NCI-H2227 (cell line): ENCODE measurements at regions not wholly inside any gene's neighbourhood (a gene's known extent, or its start where the extent isn't known, plus 50 kb on each side); places are given as distances from the start of the nearest gene placed in this dataset.
"Not testable (repeated sequence)": the region's sequence is repeated elsewhere in the genome, so short reads cannot be mapped to it uniquely, and the experiment has no call there.

ENCODE experiments used
- DNase-seq: peaks from one replicate; lab custom pipeline; 2025; ENCODE audit not compliant: unreplicated experiment; lab: John Stamatoyannopoulos, UW

- DNase-seq, result no peak
Measured at GRCh38 chr3:174538151-174538550, 321.0 kb upstream of the NAALADL2 start.

- DNase-seq, result no peak
Measured at GRCh38 chr3:174540116-174540908, 318.8 kb upstream of the NAALADL2 start.

DNA sequence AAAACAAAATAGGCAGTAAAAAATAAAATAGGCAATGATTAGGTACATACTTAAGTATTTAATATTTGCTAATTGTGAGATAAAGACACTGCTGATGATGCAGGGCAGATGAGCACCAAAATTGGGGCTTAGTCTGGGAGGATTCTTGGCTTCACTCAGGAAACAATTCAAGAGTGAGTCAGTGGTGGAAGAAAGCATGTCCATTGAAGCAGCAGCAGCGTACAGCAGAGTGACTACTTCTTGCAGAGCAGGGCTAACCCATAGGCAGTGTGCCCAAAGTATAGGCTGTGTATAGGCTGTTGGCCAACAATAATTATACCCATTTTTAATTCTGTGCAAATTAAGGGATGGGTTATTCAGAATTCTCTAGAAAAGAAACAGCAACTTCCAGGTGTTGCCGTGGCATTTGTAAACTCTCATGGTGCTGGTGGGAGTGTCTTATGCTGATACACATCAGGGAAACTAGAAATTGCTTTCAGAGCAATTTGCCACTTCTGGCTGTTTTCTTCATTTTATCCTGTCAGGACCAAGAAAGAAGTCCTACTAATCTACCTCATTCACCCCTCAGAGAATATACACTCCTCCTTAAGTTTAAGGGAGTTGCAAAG lies 317.3 kb upstream of the NAALADL2 start:
- no peak for DNase-seq

GRCh38 chr3:174547801-174548435 lies 311.2 kb upstream of the NAALADL2 start:
- DNase-seq, result no peak

- DNase-seq, result no peak
Measured at GRCh38 chr3:174548841-174549623, 310.1 kb upstream of the NAALADL2 start.

DNA sequence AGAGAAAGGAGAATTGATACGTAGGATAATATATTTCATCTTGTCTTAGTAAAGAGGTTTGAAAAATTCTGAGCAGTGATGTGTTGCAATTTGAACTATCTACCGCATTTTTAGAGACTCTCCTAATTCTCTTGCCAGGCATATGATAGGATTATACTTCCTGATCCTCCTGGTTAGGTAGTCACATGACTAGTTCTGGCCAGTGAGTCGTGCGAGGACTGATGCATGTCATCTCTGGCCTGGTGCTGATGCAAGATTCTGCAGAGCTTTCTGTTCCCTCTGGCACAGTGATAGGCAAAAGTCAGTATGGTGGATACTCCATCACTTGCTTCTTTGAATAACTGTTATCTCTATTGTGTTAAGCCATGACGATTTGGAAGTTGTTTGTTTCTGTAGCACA lies 277.6 kb upstream of the NAALADL2 start:
- no peak for DNase-seq

- DNase-seq, result peak; percentile 8
Measured at GRCh38 chr3:174583396-174583795, 275.7 kb upstream of the NAALADL2 start.

DNA sequence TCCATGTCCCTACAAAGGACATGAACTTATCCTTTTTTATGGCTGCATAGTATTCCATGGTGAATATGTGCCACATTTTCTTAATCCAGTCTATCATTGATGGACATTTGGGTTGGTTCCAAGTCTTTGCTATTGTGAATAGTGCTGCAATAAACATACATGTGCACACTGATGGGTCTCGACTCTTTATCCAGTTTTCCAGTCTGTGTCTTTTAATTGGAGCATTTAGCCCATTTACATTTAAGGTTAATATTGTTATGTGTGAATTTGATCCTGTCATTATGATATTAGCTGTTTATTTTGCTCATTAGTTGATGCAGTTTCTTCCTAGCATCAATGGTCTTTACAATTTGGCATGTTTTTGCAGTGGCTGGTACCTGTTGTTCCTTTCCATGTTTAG lies 272.0 kb upstream of the NAALADL2 start:
- DNase-seq, result not testable (repeated sequence)

GRCh38 chr3:174596447-174596982 lies 262.6 kb upstream of the NAALADL2 start:
- no peak for DNase-seq

DNA sequence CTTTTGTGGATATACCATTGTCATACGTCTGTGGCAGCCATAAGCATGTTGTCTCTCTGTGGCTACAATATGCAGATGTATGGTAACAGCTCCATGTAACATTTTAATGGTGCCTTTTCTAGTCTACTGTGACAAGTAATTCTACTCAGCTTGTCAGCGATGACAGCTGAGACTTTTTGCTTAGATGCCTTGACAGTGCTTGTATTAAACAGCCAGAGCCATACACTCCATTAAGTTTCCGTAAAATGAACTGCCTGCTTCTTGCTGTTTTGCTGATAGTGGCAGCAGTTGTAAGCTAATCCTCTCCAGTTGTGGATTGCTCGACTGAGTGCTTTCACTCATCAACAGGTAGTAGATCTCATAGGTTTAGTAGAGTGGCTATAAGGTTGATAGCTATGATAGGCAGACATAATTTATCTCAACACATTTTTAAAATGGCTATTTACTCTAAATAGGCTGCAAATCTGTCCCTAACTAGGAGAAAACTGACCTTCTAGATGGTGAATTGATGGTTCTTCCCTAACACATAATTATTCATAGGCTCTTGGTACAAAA lies 260.2 kb upstream of the NAALADL2 start:
- no peak for DNase-seq

- no peak for DNase-seq
Measured at GRCh38 chr3:174613173-174613572, 246.0 kb upstream of the NAALADL2 start.

DNA sequence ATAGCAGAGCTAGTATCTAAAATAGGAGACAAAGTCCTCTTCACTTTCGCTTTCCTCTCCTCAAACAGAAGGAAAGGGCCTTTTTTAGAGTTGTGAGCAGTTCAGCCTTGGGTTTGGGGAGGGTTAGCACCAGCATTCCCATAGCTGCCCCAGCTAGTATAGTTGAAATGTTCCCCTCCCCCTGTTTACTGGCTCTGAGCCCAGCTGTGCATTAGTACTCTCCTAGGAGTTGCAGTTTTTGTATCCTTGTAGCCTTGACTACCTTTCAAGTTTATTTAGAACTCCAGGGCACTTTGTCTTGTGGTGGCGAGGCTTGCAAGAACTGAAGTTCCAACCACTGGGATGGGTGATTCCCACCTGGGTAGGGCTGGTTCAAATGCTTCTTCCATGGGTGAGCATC lies 245.1 kb upstream of the NAALADL2 start:
- DNase-seq, result no peak

DNA sequence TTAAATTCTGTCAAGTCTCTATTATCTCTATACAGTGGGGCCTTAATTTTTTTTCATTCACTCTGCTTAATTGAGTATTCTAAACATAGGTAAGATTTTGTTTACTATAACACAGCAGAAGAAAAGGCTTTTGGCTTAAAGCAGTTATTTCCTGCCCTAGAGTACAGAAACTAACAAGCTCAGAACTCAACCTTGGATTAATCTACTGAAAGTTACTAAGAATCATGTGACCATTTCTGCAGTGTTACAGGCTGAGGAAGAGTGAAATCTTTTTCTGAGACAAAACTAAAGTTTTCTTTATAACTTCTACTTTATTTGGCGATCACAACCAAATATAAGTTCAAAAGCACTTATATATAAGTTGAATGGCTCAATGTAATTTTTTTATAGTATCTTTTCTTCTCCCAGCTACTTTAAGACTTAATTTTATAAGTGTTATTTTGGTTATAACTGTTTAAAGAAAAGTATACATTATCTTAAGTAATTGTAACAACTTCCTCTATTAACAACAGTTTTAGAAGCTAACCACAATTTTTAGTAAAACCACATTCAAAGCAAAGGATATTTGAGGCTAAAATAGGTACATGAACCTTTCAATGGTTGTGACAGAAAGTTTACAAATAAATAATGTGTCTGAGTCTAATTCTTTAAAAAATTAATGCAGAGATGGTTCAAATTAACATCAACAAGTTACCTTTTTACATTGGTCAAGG lies 240.6 kb upstream of the NAALADL2 start:
- no peak for DNase-seq

- no peak for DNase-seq
Measured at GRCh38 chr3:174619239-174619638, 239.9 kb upstream of the NAALADL2 start.

DNA sequence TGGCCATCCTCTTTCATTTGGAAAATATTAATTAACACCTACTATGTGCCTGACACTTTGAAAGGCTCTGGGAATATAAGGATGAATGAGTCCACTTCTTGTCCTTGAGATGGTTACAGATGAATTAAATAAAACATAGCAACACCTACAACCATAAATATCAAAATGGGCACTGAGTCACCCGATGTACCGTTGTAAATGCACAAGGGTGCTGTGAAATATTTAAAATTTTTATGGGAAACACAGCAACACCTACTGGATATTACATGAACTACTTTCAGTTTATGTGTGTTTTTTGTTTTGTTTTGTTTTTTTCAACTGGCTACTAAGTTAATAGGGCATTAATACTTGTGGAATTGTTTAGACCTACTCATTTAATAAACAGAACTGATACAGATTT lies 239.0 kb upstream of the NAALADL2 start:
- DNase-seq, result no peak

- DNase-seq, result peak; percentile 38
Measured at GRCh38 chr3:174620855-174621472, 238.2 kb upstream of the NAALADL2 start.

GRCh38 chr3:174633342-174633741 lies 225.8 kb upstream of the NAALADL2 start:
- no peak for DNase-seq

DNA sequence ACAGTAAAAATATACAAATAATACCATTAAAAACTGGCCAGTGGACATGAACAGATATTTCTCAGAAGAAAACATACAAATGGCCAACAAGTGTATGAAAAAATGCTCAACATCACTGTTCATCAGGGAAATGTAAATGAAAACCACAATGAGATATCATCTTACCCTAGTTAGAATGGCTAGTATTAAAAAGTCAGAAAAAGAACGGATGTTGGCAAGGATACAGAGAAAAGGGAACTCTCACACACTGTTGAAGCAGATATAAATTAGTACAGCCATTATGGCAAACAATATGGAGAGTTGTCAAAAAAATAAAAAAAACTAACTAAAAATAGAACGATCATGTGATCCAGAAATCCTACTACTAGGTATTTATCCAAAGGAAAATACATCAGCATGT lies 222.7 kb upstream of the NAALADL2 start:
- DNase-seq, result no peak

- DNase-seq, result no peak
Measured at GRCh38 chr3:174639406-174639805, 219.7 kb upstream of the NAALADL2 start.

DNA sequence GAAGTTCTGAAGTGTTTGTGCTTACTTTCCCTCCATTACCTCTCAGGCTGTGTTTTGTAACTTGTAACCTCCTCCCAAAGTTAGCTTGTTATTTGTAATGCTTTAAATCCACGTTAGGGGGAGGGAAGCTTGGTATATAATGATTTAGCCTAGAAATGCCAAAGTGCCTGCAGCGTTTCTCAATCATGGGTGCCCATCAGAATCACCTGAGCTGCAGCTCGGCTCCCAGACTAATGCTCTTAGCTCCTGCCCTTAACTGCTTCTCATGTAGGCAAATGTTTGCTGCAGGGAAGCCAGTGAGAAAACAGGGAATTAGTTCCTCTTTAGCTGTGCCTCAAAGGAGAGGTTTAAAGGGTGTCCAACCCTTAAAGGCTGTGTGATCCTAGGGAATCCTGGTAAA lies 219.2 kb upstream of the NAALADL2 start:
- DNase-seq, result no peak
